Naive thymus-derived CD8-positive, alpha-beta T cell (primary cell): ENCODE measurements at regions not wholly inside any gene's neighbourhood (a gene's known extent, or its start where the extent isn't known, plus 50 kb on each side); places are given as distances from the start of the nearest gene placed in this dataset.
"Not testable (repeated sequence)": the region's sequence is repeated elsewhere in the genome, so short reads cannot be mapped to it uniquely, and the experiment has no call there.

Experiments
- ATAC-seq, 2 donors: fragments of 150-1000 bp; cut with Tn5 transposase in 1 of 2; sonication (Bioruptor Pico), chemical (Tn5 transposase) in 1 of 2; 1 replicate in 1 of 2; 2 replicates in 1 of 2; pipeline ENCODE4 v1.10.0; 2021; ENCODE audit warnings: mild to moderate bottlenecking in 2 of 2, moderate library complexity in 2 of 2
- POLR2A ChIA-PET: fragments of 350-600 bp; sonication (Branson Sonifier 250); formaldehyde crosslinking; loops from one replicate; lab custom pipeline; 2021; ENCODE audit warnings: antibody characterized with exemption; lab: Charles Lee
- DNase-seq, 10 donors: peaks; one replicate each; pipeline versions ENCODE4 v3.0.0 to v3.0.0-alpha.2; 2020 to 2022
- H3K27ac Mint-ChIP-seq, 10 donors: one replicate each; pipeline ENCODE4 v1.8.0; 2020 to 2022; ENCODE audit warnings: mild to moderate bottlenecking in 10 of 10, mixed read lengths in 10 of 10, moderate library complexity in 4 of 10, inconsistent platforms in 1 of 10
- H3K27me3 Mint-ChIP-seq, 5 donors: one replicate each; pipeline ENCODE4 v1.8.0; 2021 to 2022; ENCODE audit warnings: mixed read lengths in 5 of 5
- H3K36me3 Mint-ChIP-seq, 3 donors: one replicate each; pipeline ENCODE4 v1.8.0; 2020 to 2022; ENCODE audit warnings: mixed read lengths in 3 of 3, mild to moderate bottlenecking in 2 of 3, inconsistent platforms in 1 of 3
- H3K4me1 Mint-ChIP-seq, 4 donors: one replicate each; pipeline ENCODE4 v1.8.0; 2021 to 2022; ENCODE audit warnings: mixed read lengths in 4 of 4
- H3K4me3 Mint-ChIP-seq, 10 donors: one replicate each; pipeline ENCODE4 v1.8.0; 2020 to 2022; ENCODE audit warnings: mild to moderate bottlenecking in 10 of 10, mixed read lengths in 10 of 10, moderate library complexity in 6 of 10, inconsistent platforms in 1 of 10
- H3K9me3 Mint-ChIP-seq, 9 donors: one replicate each; pipeline ENCODE4 v1.8.0; 2020 to 2022; ENCODE audit warnings: mixed read lengths in 9 of 9, mild to moderate bottlenecking in 3 of 9, inconsistent platforms in 1 of 9, moderate library complexity in 1 of 9

- peaks cover 0 to 2% (median 0%) of the 10 kb centered on the region in 4 donors for H3K4me1 Mint-ChIP-seq
- POLR2A ChIA-PET, result no interaction called here
These were observed 303.6 kb downstream of the NDUFA10 start for GRCh38 chr2:239721531-239721930.

GRCh38 chr2:239720361-239721360 lies 304.5 kb downstream of the NDUFA10 start:
- POLR2A ChIA-PET, result no interaction called here
- DNase-seq (no peak), ATAC-seq (no peak)
- H3K27ac Mint-ChIP-seq, result no peak overlapping the region
- no peaks in the 10 kb centered on the region for H3K27me3 Mint-ChIP-seq
- no peak overlapping the region for H3K4me3 Mint-ChIP-seq
- peaks cover 0 to 6% (median 0%) of the 10 kb centered on the region in 9 donors for H3K9me3 Mint-ChIP-seq
- H3K4me1 Mint-ChIP-seq, result peaks cover 0 to 2% (median 0%) of the 10 kb centered on the region in 4 donors
- H3K36me3 Mint-ChIP-seq, result no peaks in the 10 kb centered on the region

More at GRCh38 chr2:239721531-239721930, 303.6 kb downstream of the NDUFA10 start:
- H3K4me3 Mint-ChIP-seq, result no peak overlapping the region
- no peak overlapping the region for H3K27ac Mint-ChIP-seq
- no peaks in the 10 kb centered on the region for H3K9me3 Mint-ChIP-seq
- ATAC-seq (no peak), DNase-seq (no peak)
- H3K27me3 Mint-ChIP-seq, result no peaks in the 10 kb centered on the region
- no peaks in the 10 kb centered on the region for H3K36me3 Mint-ChIP-seq

- DNase-seq (no peak), ATAC-seq (no peak)
- Mint-ChIP-seq H3K27me3 (no peaks in the 10 kb centered on the region), H3K9me3 (peaks cover 0 to 12% (median 0%) of the 10 kb centered on the region in 9 donors), H3K27ac (no peak overlapping the region), H3K4me3 (no peak overlapping the region), H3K4me1 (peaks cover 0 to 2% (median 0%) of the 10 kb centered on the region in 4 donors), H3K36me3 (no peaks in the 10 kb centered on the region)
- POLR2A ChIA-PET, result no interaction called here
These were observed 305.3 kb downstream of the NDUFA10 start for GRCh38 chr2:239719791-239720360.

GRCh38 chr2:239718991-239719390 lies 306.2 kb downstream of the NDUFA10 start:
- H3K4me3 Mint-ChIP-seq, H3K36me3 Mint-ChIP-seq, ATAC-seq, H3K27ac Mint-ChIP-seq, H3K27me3 Mint-ChIP-seq, DNase-seq, POLR2A ChIA-PET, H3K4me1 Mint-ChIP-seq: not testable (repeated sequence)
- peaks cover 0 to 21% (median 6%) of the 10 kb centered on the region in 9 donors for H3K9me3 Mint-ChIP-seq

- H3K4me3 Mint-ChIP-seq, result no peak overlapping the region
- peaks cover 2 to 20% (median 13%) of the 10 kb centered on the region in 3 donors for H3K36me3 Mint-ChIP-seq
- no peak for ATAC-seq
- POLR2A ChIA-PET, result no interaction called here
- H3K27me3 Mint-ChIP-seq, result peaks cover 0 to 5% (median 1%) of the 10 kb centered on the region in 5 donors
- peaks cover 0 to 34% (median 15%) of the 10 kb centered on the region in 9 donors for H3K9me3 Mint-ChIP-seq
- DNase-seq, result no peak
- H3K27ac Mint-ChIP-seq, result no peak overlapping the region
- no peaks in the 10 kb centered on the region for H3K4me1 Mint-ChIP-seq
These were observed 307.4 kb downstream of the NDUFA10 start for GRCh38 chr2:239717706-239718105.

- no peak for ATAC-seq
- DNase-seq, result no peak
- Mint-ChIP-seq H3K27me3 (peaks cover 0 to 7% (median 3%) of the 10 kb centered on the region in 5 donors), H3K9me3 (peaks cover 0 to 37% (median 15%) of the 10 kb centered on the region in 9 donors), H3K4me3 (no peak overlapping the region), H3K4me1 (no peaks in the 10 kb centered on the region), H3K27ac (no peak overlapping the region), H3K36me3 (peaks cover 2 to 23% (median 15%) of the 10 kb centered on the region in 3 donors)
- POLR2A ChIA-PET, result no interaction called here
These were observed 307.8 kb downstream of the NDUFA10 start for GRCh38 chr2:239717319-239717675.

GRCh38 chr2:239716536-239717318 lies 308.4 kb downstream of the NDUFA10 start:
- no peak overlapping the region for H3K4me3 Mint-ChIP-seq
- DNase-seq, result no peak
- H3K36me3 Mint-ChIP-seq, result peaks cover 2 to 25% (median 15%) of the 10 kb centered on the region in 3 donors
- no peak overlapping the region for H3K27ac Mint-ChIP-seq
- peaks cover 0 to 41% (median 15%) of the 10 kb centered on the region in 9 donors for H3K9me3 Mint-ChIP-seq
- no peak for ATAC-seq
- H3K4me1 Mint-ChIP-seq, result no peaks in the 10 kb centered on the region
- POLR2A ChIA-PET, result no interaction called here
- H3K27me3 Mint-ChIP-seq, result peaks cover 3 to 9% (median 3%) of the 10 kb centered on the region in 5 donors

GRCh38 chr2:239716009-239716408 lies 309.1 kb downstream of the NDUFA10 start:
- H3K27ac Mint-ChIP-seq, result no peak overlapping the region
- ATAC-seq, result no peak
- POLR2A ChIA-PET, result no interaction called here
- peaks cover 2 to 32% (median 15%) of the 10 kb centered on the region in 3 donors for H3K36me3 Mint-ChIP-seq
- DNase-seq, result no peak
- peaks cover 0 to 46% (median 15%) of the 10 kb centered on the region in 9 donors for H3K9me3 Mint-ChIP-seq
- H3K27me3 Mint-ChIP-seq, result peaks cover 8 to 16% (median 10%) of the 10 kb centered on the region in 5 donors
- no peak overlapping the region for H3K4me3 Mint-ChIP-seq
- no peaks in the 10 kb centered on the region for H3K4me1 Mint-ChIP-seq

GRCh38 chr2:239715606-239716005 lies 309.5 kb downstream of the NDUFA10 start:
- DNase-seq (no peak), ATAC-seq (no peak)
- Mint-ChIP-seq H3K27me3 (peaks cover 10 to 20% (median 14%) of the 10 kb centered on the region in 5 donors), H3K9me3 (peaks cover 0 to 50% (median 19%) of the 10 kb centered on the region in 9 donors), H3K27ac (no peak overlapping the region), H3K36me3 (peaks cover 2 to 36% (median 15%) of the 10 kb centered on the region in 3 donors), H3K4me1 (no peaks in the 10 kb centered on the region), H3K4me3 (no peak overlapping the region)
- POLR2A ChIA-PET, result no interaction called here

- ATAC-seq, result no peak
These were observed 309.9 kb downstream of the NDUFA10 start for GRCh38 chr2:239715202-239715601.

GRCh38 chr2:239714116-239714515 lies 311.0 kb downstream of the NDUFA10 start:
- Mint-ChIP-seq H3K9me3 (peaks cover 0 to 51% (median 20%) of the 10 kb centered on the region in 9 donors), H3K4me1 (no peaks in the 10 kb centered on the region), H3K27ac (no peak overlapping the region), H3K4me3 (no peak overlapping the region), H3K36me3 (peaks cover 2 to 36% (median 15%) of the 10 kb centered on the region in 3 donors), H3K27me3 (peaks cover 10 to 23% (median 16%) of the 10 kb centered on the region in 5 donors)
- no peak for ATAC-seq
- POLR2A ChIA-PET, result no interaction called here
- peak in 1 of 10 donors; percentile 6 for DNase-seq

More at GRCh38 chr2:239715202-239715601, 309.9 kb downstream of the NDUFA10 start:
- peaks cover 2 to 36% (median 15%) of the 10 kb centered on the region in 3 donors for H3K36me3 Mint-ChIP-seq
- DNase-seq, result peak in 1 of 10 donors; percentile 10
- H3K27ac Mint-ChIP-seq, result no peak overlapping the region
- H3K4me3 Mint-ChIP-seq, result no peak overlapping the region
- H3K9me3 Mint-ChIP-seq, result peaks cover 0 to 51% (median 20%) of the 10 kb centered on the region in 9 donors
- POLR2A ChIA-PET, result no interaction called here
- H3K4me1 Mint-ChIP-seq, result no peaks in the 10 kb centered on the region
- peaks cover 10 to 20% (median 16%) of the 10 kb centered on the region in 5 donors for H3K27me3 Mint-ChIP-seq

GRCh38 chr2:239712755-239713154 lies 311.9 kb upstream of the HDAC4 start:
- no peak overlapping the region for H3K27ac Mint-ChIP-seq
- ATAC-seq, result no peak
- H3K9me3 Mint-ChIP-seq, result peaks cover 0 to 51% (median 20%) of the 10 kb centered on the region in 9 donors
- H3K4me3 Mint-ChIP-seq, result no peak overlapping the region
- DNase-seq, result no peak
- POLR2A ChIA-PET, result no interaction called here
- peaks cover 2 to 36% (median 15%) of the 10 kb centered on the region in 3 donors for H3K36me3 Mint-ChIP-seq
- peaks cover 12 to 28% (median 16%) of the 10 kb centered on the region in 5 donors for H3K27me3 Mint-ChIP-seq
- no peaks in the 10 kb centered on the region for H3K4me1 Mint-ChIP-seq
